Gastroesophageal sphincter (tissue), 4 donors: ENCODE measurements at regions not wholly inside any gene's neighbourhood (a gene's known extent, or its start where the extent isn't known, plus 50 kb on each side); places are given as distances from the start of the nearest gene placed in this dataset.

Experiments
- ATAC-seq: fragments of 150-250 bp; one replicate; pipeline ENCODE4 v1.9.1; 2016; ENCODE audit warnings: mild to moderate bottlenecking, moderate library complexity
- H3K27ac ChIP-seq, 4 donors: fragments of 200-600 bp; sonication (generic) in 3 of 4; 1 replicate in 3 of 4; 2 replicates in 1 of 4; pipeline ENCODE4 v1.5.1; 2016 to 2019
- H3K27me3 ChIP-seq: fragments of 200-600 bp; sonication (generic); one replicate; pipeline ENCODE4 v1.5.1; 2019
- H3K36me3 ChIP-seq, 2 donors: fragments of 200-600 bp; sonication (generic); one replicate each; pipeline ENCODE4 v1.5.1; 2019; ENCODE audit warnings: control low read depth in 1 of 2
- H3K4me1 ChIP-seq, 3 donors: fragments of 200-600 bp; sonication (generic); 1 replicate in 2 of 3; 2 replicates in 1 of 3; pipeline ENCODE4 v1.5.1; 2016 to 2019; ENCODE audit warnings: control low read depth in 2 of 3
- H3K4me3 ChIP-seq, 2 donors: fragments of 200-600 bp; sonication (generic); one replicate each; pipeline ENCODE4 v1.5.1; 2019; ENCODE audit warnings: mild to moderate bottlenecking in 1 of 2, moderate library complexity in 1 of 2
- H3K9me3 ChIP-seq, 3 donors: fragments of 200-600 bp; sonication (generic); one replicate each; pipeline ENCODE4 v1.5.1; 2017 to 2019; ENCODE audit warnings: control low read depth in 2 of 3
- CTCF ChIP-seq, 4 experiments: fragments of 200-600 bp in 2 of 4; fragments of 450-650 bp in 2 of 4; sonication (generic) in 1 of 4; IDR thresholded peaks; one replicate each; pipeline ENCODE4 v1.5.1; 2017 to 2019; ENCODE audit warnings: antibody characterized with exemption in 4 of 4, mild to moderate bottlenecking in 2 of 4, moderate library complexity in 2 of 4
- EP300 ChIP-seq: sonication (generic); formaldehyde crosslinking; IDR thresholded peaks from one replicate; pipeline ENCODE4 v1.6.1; 2017; ENCODE audit warnings: antibody characterized with exemption, mild to moderate bottlenecking
- POLR2A ChIP-seq, 2 donors: fragments of 450-650 bp; IDR thresholded peaks; one replicate each; pipeline ENCODE4 v1.6.1; 2017; ENCODE audit warnings: antibody characterized with exemption in 2 of 2, mild to moderate bottlenecking in 2 of 2, moderate library complexity in 1 of 2
- POLR2AphosphoS5 ChIP-seq: sonication (generic); formaldehyde crosslinking; IDR thresholded peaks from one replicate; pipeline ENCODE4 v1.6.1; 2017; ENCODE audit warnings: antibody characterized with exemption
- WGBS, 2 donors: methylation state at CpG; one replicate each; pipeline ENCODE4 v1.1.5; 2018; ENCODE audit warnings: low coverage in 1 of 2; 5-methylcytosine and 5-hydroxymethylcytosine counted together

- Histone ChIP-seq H3K9me3 (no peaks in the 10 kb centered on the region), H3K27ac (peak overlapping the region in 2 of 4 donors; percentile 47 to 49), H3K4me1 (peaks cover 7 to 52% (median 12%) of the 10 kb centered on the region in 3 donors), H3K4me3 (no peak overlapping the region), H3K36me3 (no peaks in the 10 kb centered on the region), H3K27me3 (no peaks in the 10 kb centered on the region)
- WGBS, 2 donors: 48% methylated on average over 3 to 4 of the region's 4 CpGs
- TF ChIP-seq POLR2A (IDR thresholded peaks at IDR 0.05): no peak
- TF ChIP-seq CTCF (IDR thresholded peaks at IDR 0.05): no peak
- no peak for TF ChIP-seq POLR2AphosphoS5
- no peak for TF ChIP-seq EP300
- peak; percentile 15 for ATAC-seq
These were observed 64.8 kb upstream of the MEOX2 start for GRCh38 chr7:15751191-15751701.

GRCh38 chr7:15750727-15751126, 64.2 kb upstream of the MEOX2 start:
- TF ChIP-seq POLR2AphosphoS5: no peak
- no peak for TF ChIP-seq CTCF (IDR thresholded peaks at IDR 0.05)
- no peak for TF ChIP-seq POLR2A (IDR thresholded peaks at IDR 0.05)
- TF ChIP-seq EP300: no peak
- Histone ChIP-seq H3K27me3 (no peaks in the 10 kb centered on the region), H3K4me1 (peaks cover 7 to 54% (median 12%) of the 10 kb centered on the region in 3 donors), H3K9me3 (no peaks in the 10 kb centered on the region), H3K4me3 (no peak overlapping the region), H3K36me3 (no peaks in the 10 kb centered on the region), H3K27ac (peak overlapping the region in 1 of 4 donors; percentile 49)
- ATAC-seq: no peak
- WGBS, 2 donors: 78 to 89% methylated on average over 3 of the region's 3 CpGs

- no peak overlapping the region for H3K4me3 ChIP-seq
- no peaks in the 10 kb centered on the region for H3K9me3 ChIP-seq
- 54 to 68% methylated on average over 3 of the region's 3 CpGs for WGBS, 2 donors
- peaks cover 7 to 50% (median 12%) of the 10 kb centered on the region in 3 donors for H3K4me1 ChIP-seq
- ATAC-seq: no peak
- TF ChIP-seq EP300 (no peak), POLR2A (IDR thresholded peaks at IDR 0.05) (no peak), CTCF (IDR thresholded peaks at IDR 0.05) (no peak), POLR2AphosphoS5 (no peak)
- H3K27ac ChIP-seq: no peak overlapping the region
- H3K27me3 ChIP-seq: no peaks in the 10 kb centered on the region
- H3K36me3 ChIP-seq: no peaks in the 10 kb centered on the region
These were observed 63.1 kb upstream of the MEOX2 start for GRCh38 chr7:15749631-15750030.

GRCh38 chr7:15747712-15748111, 61.2 kb upstream of the MEOX2 start:
- Histone ChIP-seq H3K36me3 (no peaks in the 10 kb centered on the region), H3K4me3 (no peak overlapping the region), H3K4me1 (peaks cover 7 to 35% (median 12%) of the 10 kb centered on the region in 3 donors), H3K9me3 (no peaks in the 10 kb centered on the region), H3K27me3 (no peaks in the 10 kb centered on the region), H3K27ac (peak overlapping the region; percentile 27 to 72 (median 53))
- TF ChIP-seq POLR2AphosphoS5 (no peak), POLR2A (IDR thresholded peaks at IDR 0.05) (no peak), CTCF (IDR thresholded peaks at IDR 0.05) (no peak)
- ATAC-seq: no peak
- WGBS, 2 donors: 32 to 43% methylated on average over 4 of the region's 4 CpGs

- peak; percentile 74 for TF ChIP-seq POLR2AphosphoS5
- no peak for TF ChIP-seq EP300
These were observed 60.8 kb upstream of the MEOX2 start for GRCh38 chr7:15747301-15747700.

More at GRCh38 chr7:15747301-15747700, 60.8 kb upstream of the MEOX2 start:
- H3K9me3 ChIP-seq: no peaks in the 10 kb centered on the region
- peak; percentile 83 for ATAC-seq
- no peak overlapping the region for H3K4me3 ChIP-seq
- 15 to 26% methylated on average over 2 of the region's 2 CpGs for WGBS, 2 donors
- no peaks in the 10 kb centered on the region for H3K27me3 ChIP-seq
- H3K36me3 ChIP-seq: no peaks in the 10 kb centered on the region
- H3K27ac ChIP-seq: peak overlapping the region; percentile 27 to 72 (median 53)
- peaks cover 5 to 31% (median 8%) of the 10 kb centered on the region in 3 donors for H3K4me1 ChIP-seq
